ENCODE measurements at regions not wholly inside any gene's neighbourhood (a gene's known extent, or its start where the extent isn't known, plus 50 kb on each side); places are given as distances from the start of the nearest gene placed in this dataset.

DNA sequence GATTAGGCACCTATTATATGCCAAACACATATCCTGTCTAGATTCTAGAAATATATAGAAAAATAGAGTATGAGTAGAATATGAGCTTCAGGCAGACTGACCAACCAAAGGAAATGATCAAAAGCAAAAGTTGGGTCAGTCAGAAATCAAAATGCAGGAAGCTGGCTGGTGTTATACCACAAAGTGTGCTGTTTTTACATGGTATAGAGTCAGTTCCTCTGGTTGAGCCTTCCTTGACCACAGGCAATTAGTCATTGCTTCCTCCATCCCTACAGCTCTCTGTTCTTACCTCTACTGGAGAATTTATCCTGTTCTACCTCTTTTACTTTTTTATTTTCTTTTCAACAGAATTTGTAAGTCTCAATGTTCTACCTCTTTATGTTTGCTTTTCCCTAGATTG is 149.8 kb downstream of the TMCO5A start:
- Histone ChIP-seq H3F3A (replicated peaks; ENCODE audit: insufficient read depth) (no peaks in the 10 kb centered on the region), H3K36me3 (replicated peaks in 1 of 2; ENCODE audit: control insufficient read depth in 1 of 2, insufficient read depth in 2 of 2, low read length in 1 of 2) (no peaks in the 10 kb centered on the region), H3K27ac (ENCODE audit: low read depth in 2 of 2, low read length in 1 of 2) (no peak overlapping the region), H2AFZ (ENCODE audit: low read depth) (no peak overlapping the region), H3K9me3 (no peaks in the 10 kb centered on the region), H3K9ac (no peak overlapping the region), H3K4me1 (ENCODE audit: control insufficient read depth in 1 of 2, insufficient read depth in 2 of 2, low read depth in 1 of 2, low read length in 1 of 2) (peaks cover 0 to 2% of the 10 kb centered on the region in 2 experiments; a peak in 2 of 4 replicates), H3K4me2 (no peak overlapping the region), H3K9me2 (no peaks in the 10 kb centered on the region), H3K4me3 (ENCODE audit: low read depth in 2 of 2, low read length in 1 of 2) (no peak overlapping the region), H4K20me1 (ENCODE audit: insufficient read depth) (no peaks in the 10 kb centered on the region), H3K27me3 (ENCODE audit: insufficient read depth) (no peaks in the 10 kb centered on the region), H3K79me2 (ENCODE audit: insufficient read depth) (no peaks in the 10 kb centered on the region)
- DNase-seq, result no peak
- ChIA-PET CTCF (interaction anchor here (1.1 kb wide), 2 partner anchors 11 to 15 kb away, joined by 3 read pairs; no protein-coding TSS in a partner anchor), POLR2A (no interaction called here)
- no peak for TF ChIP-seq TAF1 (IDR thresholded peaks at IDR 0.05; ENCODE audit: borderline replicate concordance, low read depth, low read length)
- TF ChIP-seq CHD2 (IDR thresholded peaks at IDR 0.05; ENCODE audit: low read length, partially characterized antibody), result no peak

DNA sequence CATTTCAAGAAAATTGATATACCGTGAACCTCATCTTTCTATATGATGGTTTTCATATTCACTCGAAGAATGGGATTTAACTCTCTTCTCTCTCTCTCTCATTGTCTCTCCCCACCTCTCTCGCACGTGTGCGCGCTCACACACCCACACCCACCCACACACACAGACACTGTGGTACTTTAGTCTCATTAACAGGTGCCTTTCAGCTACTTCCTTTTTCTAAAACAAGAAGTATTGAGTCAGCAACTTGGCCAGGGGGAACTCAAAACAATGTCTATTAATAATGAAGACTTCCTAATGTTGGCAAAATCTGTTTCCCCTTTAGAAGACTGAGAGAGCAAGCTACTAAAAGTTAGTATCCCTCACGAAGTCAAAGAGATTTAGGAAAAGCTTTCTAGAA is 150.7 kb downstream of the TMCO5A start:
- Histone ChIP-seq H3K4me1 (ENCODE audit: control insufficient read depth in 1 of 2, insufficient read depth in 2 of 2, low read depth in 1 of 2, low read length in 1 of 2) (peaks cover 0 to 2% of the 10 kb centered on the region in 2 experiments; a peak in 2 of 4 replicates), H3K27ac (ENCODE audit: low read depth in 2 of 2, low read length in 1 of 2) (no peak overlapping the region), H3K36me3 (replicated peaks in 1 of 2; ENCODE audit: control insufficient read depth in 1 of 2, insufficient read depth in 2 of 2, low read length in 1 of 2) (no peaks in the 10 kb centered on the region), H2AFZ (ENCODE audit: low read depth) (no peak overlapping the region; the same call in 1 of the 2 replicates), H3K9ac (no peak overlapping the region), H3F3A (replicated peaks; ENCODE audit: insufficient read depth) (no peaks in the 10 kb centered on the region), H3K27me3 (ENCODE audit: insufficient read depth) (no peaks in the 10 kb centered on the region), H4K20me1 (ENCODE audit: insufficient read depth) (no peaks in the 10 kb centered on the region), H3K4me3 (ENCODE audit: low read depth in 2 of 2, low read length in 1 of 2) (no peak overlapping the region), H3K9me3 (no peaks in the 10 kb centered on the region), H3K9me2 (no peaks in the 10 kb centered on the region), H3K79me2 (ENCODE audit: insufficient read depth) (no peaks in the 10 kb centered on the region), H3K4me2 (no peak overlapping the region)
- WGBS (ENCODE audit: low lambda C conversion rate), result 89% methylated on average over 7 of the region's 7 CpGs
- no peak for DNase-seq
- ChIA-PET POLR2A (no interaction called here), CTCF (no interaction called here)
- TF ChIP-seq, protein P1, sequence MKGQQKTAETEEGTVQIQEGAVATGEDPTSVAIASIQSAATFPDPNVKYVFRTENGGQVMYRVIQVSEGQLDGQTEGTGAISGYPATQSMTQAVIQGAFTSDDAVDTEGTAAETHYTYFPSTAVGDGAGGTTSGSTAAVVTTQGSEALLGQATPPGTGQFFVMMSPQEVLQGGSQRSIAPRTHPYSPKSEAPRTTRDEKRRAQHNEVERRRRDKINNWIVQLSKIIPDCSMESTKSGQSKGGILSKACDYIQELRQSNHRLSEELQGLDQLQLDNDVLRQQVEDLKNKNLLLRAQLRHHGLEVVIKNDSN (IDR thresholded peaks at IDR 0.05; ENCODE audit: borderline replicate concordance, low read depth), result no peak
- TF ChIP-seq SMC3 (IDR thresholded peaks at IDR 0.05; ENCODE audit: low read depth, low read length), result no peak
- TF ChIP-seq CHD2 (IDR thresholded peaks at IDR 0.05; ENCODE audit: low read length, partially characterized antibody), result no peak
- no peak for TF ChIP-seq FOXM1 (IDR thresholded peaks at IDR 0.05; ENCODE audit: low read depth)
- no peak for TF ChIP-seq ELF1 (IDR thresholded peaks at IDR 0.05)
- TF ChIP-seq YY1 (IDR thresholded peaks at IDR 0.05; ENCODE audit: low read depth), result no peak
- no peak for TF ChIP-seq EP300 (IDR thresholded peaks at IDR 0.05; ENCODE audit: borderline replicate concordance in 1 of 2, low read depth in 1 of 2, low read length in 1 of 2)
- TF ChIP-seq, protein P2, sequence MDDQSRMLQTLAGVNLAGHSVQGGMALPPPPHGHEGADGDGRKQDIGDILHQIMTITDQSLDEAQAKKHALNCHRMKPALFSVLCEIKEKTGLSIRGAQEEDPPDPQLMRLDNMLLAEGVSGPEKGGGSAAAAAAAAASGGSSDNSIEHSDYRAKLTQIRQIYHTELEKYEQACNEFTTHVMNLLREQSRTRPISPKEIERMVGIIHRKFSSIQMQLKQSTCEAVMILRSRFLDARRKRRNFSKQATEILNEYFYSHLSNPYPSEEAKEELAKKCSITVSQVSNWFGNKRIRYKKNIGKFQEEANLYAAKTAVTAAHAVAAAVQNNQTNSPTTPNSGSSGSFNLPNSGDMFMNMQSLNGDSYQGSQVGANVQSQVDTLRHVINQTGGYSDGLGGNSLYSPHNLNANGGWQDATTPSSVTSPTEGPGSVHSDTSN (IDR thresholded peaks at IDR 0.05), result no peak
- no peak for TF ChIP-seq SIN3A (IDR thresholded peaks at IDR 0.05; ENCODE audit: borderline replicate concordance, low read depth, low read length)
- no peak for TF ChIP-seq FOXJ3 (CRISPR knock-in tag; IDR thresholded peaks at IDR 0.05)
- no peak for TF ChIP-seq POLR2AphosphoS5 (IDR thresholded peaks at IDR 0.05; ENCODE audit: low read depth, low read length)
- no peak for TF ChIP-seq FOSL2 (IDR thresholded peaks at IDR 0.05; ENCODE audit: borderline replicate concordance, low read depth)
- TF ChIP-seq, protein P3, sequence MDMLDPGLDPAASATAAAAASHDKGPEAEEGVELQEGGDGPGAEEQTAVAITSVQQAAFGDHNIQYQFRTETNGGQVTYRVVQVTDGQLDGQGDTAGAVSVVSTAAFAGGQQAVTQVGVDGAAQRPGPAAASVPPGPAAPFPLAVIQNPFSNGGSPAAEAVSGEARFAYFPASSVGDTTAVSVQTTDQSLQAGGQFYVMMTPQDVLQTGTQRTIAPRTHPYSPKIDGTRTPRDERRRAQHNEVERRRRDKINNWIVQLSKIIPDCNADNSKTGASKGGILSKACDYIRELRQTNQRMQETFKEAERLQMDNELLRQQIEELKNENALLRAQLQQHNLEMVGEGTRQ (IDR thresholded peaks at IDR 0.05; ENCODE audit: borderline replicate concordance, low read depth, low read length), result no peak
- no peak for TF ChIP-seq TAF1 (IDR thresholded peaks at IDR 0.05; ENCODE audit: borderline replicate concordance, low read depth, low read length)
- no peak for TF ChIP-seq JUND (IDR thresholded peaks at IDR 0.05)
- no peak for TF ChIP-seq TEAD4 (IDR thresholded peaks at IDR 0.05; ENCODE audit: borderline replicate concordance, insufficient read depth)
- no peak for TF ChIP-seq GATA2 (CRISPR knock-in tag; IDR thresholded peaks at IDR 0.05)

Measured in SK-N-SH (cell line).